Rectal smooth muscle tissue (tissue), 1 donor: ENCODE measurements at regions not wholly inside any gene's neighbourhood (a gene's known extent, or its start where the extent isn't known, plus 50 kb on each side); places are given as distances from the start of the nearest gene placed in this dataset.

Experiments
- H3K27ac ChIP-seq: one replicate; pipeline ENCODE4 v1.7.0; 2013; ENCODE audit warnings: low read depth, low read length, inconsistent platforms
- H3K27me3 ChIP-seq: one replicate; pipeline ENCODE4 v1.7.0; 2013; ENCODE audit warnings: low read length; ENCODE audit not compliant: control insufficient read depth, insufficient read depth
- H3K36me3 ChIP-seq: one replicate; pipeline ENCODE4 v1.7.0; 2013; ENCODE audit warnings: low read length; ENCODE audit not compliant: control insufficient read depth, insufficient read depth
- H3K4me1 ChIP-seq: one replicate; pipeline ENCODE4 v1.7.0; 2013; ENCODE audit warnings: low read length; ENCODE audit not compliant: control insufficient read depth, insufficient read depth
- H3K4me3 ChIP-seq: one replicate; pipeline ENCODE4 v1.7.0; 2013; ENCODE audit warnings: low read length
- H3K9ac ChIP-seq: one replicate; pipeline ENCODE4 v1.7.0; 2013; ENCODE audit warnings: low read length

DNA sequence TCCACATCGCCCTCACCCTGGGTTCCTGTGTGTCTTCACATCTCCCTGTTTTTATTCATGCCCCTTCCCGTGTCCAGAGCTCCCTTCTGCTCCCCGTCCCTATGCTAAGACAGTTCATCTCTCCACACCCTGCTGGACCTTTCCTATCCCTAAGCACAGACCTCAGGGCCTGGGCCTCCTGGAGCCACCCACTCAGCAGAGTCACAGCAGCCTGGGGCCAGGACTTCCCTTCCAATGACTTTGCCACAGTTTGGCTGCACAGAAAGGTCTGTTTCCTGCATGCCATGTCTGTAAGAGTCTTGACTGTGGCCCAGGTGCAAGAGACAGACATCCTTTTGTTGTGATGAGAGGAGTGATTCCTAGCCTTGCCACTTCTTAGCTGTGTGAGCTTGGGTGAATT is 470.7 kb downstream of the TSHZ3 start:
- Histone ChIP-seq H3K27me3 (no peaks in the 10 kb centered on the region), H3K4me1 (no peaks in the 10 kb centered on the region), H3K27ac (no peak overlapping the region), H3K9ac (no peak overlapping the region), H3K4me3 (no peak overlapping the region), H3K36me3 (no peaks in the 10 kb centered on the region)

DNA sequence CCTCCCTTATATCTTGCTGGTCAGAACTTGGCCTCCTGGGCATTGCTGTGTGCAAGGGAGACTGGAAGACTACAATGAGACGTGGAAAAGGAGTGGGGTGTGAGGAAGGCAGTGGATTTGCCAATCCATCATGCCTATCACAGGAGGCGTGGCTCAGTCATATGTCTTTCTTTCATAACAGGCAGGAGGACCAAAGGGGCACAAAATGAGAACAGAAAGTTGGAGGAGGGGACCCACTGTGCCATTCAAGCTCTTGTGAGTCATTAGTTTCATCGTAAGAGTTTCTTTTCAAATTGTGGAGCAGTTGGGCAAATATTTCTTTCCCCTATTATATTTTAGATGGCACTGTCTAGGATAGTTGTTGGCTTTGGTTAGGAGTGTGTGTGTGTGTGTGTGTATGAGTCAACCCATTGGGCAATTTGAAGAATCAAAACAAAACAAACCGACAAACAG is 471.5 kb downstream of the TSHZ3 start:
- Histone ChIP-seq H3K9ac (no peak overlapping the region), H3K27ac (no peak overlapping the region), H3K36me3 (no peaks in the 10 kb centered on the region), H3K4me3 (no peak overlapping the region), H3K27me3 (no peaks in the 10 kb centered on the region), H3K4me1 (no peaks in the 10 kb centered on the region)

DNA sequence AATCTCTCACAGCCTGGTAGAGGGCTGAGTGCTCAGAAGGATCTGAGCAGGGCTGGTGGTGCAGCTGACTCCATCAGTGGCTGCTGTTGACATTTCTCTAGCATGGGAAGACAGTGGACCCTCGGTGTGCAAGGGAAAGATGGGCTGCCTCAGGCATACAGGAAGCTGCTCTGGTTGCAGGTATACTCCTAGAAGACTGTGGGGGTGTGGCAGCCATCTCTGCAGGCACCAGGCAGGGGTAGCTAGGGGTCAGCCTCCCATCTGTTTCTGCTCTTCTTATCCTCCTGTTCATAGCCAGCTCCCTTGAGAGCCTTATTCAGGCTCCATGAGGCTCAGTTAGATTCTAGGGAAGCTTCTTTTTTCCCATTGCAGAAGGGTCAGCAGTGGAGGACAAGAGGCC is 475.5 kb downstream of the TSHZ3 start:
- H3K9ac ChIP-seq, result no peak overlapping the region
- no peaks in the 10 kb centered on the region for H3K27me3 ChIP-seq
- H3K36me3 ChIP-seq, result no peaks in the 10 kb centered on the region
- no peak overlapping the region for H3K4me3 ChIP-seq
- H3K4me1 ChIP-seq, result no peaks in the 10 kb centered on the region
- no peak overlapping the region for H3K27ac ChIP-seq

DNA sequence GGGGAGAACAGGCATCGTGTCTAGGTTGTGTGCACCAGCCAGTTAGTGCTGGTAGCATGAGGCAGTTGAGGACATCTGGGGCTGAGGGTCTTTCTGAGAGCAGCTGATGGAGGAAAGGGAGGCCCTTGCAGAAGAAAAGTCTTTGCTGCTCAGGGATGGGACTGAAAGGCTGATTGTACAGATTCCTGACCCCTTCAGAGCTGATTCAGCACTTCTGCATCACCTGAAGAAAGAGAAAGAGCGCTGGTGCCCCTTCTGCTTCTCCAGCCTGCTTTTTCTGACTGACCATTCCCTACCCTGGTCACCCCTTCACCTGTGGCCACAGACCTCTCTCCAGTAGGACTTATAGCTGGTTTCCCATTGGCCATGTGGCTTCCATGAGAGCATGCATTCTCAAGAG is 476.2 kb downstream of the TSHZ3 start:
- Histone ChIP-seq H3K9ac (no peak overlapping the region), H3K4me1 (no peaks in the 10 kb centered on the region), H3K27me3 (no peaks in the 10 kb centered on the region), H3K27ac (no peak overlapping the region), H3K4me3 (no peak overlapping the region), H3K36me3 (no peaks in the 10 kb centered on the region)

DNA sequence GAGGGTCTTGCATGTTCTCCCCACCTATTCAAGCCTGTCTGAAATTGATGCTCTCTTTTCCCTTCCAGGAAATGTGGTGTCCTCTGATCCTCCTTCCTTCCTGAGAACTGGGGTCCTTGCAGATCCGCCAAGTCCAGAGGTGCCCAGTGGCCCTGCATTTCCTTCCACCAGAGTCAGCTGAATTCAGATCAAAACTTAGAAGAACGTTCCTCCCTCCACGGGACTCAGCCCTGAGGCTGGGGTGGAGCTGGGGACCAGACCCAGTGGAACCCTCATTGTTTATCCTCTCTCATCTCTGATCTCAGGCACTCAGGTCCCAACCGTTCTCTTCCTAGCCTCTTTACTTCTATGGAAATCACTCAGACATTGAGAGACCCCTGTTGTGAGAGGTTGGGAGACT is 477.3 kb downstream of the TSHZ3 start:
- Histone ChIP-seq H3K4me3 (no peak overlapping the region), H3K27ac (no peak overlapping the region), H3K27me3 (no peaks in the 10 kb centered on the region), H3K36me3 (no peaks in the 10 kb centered on the region), H3K9ac (no peak overlapping the region), H3K4me1 (no peaks in the 10 kb centered on the region)

DNA sequence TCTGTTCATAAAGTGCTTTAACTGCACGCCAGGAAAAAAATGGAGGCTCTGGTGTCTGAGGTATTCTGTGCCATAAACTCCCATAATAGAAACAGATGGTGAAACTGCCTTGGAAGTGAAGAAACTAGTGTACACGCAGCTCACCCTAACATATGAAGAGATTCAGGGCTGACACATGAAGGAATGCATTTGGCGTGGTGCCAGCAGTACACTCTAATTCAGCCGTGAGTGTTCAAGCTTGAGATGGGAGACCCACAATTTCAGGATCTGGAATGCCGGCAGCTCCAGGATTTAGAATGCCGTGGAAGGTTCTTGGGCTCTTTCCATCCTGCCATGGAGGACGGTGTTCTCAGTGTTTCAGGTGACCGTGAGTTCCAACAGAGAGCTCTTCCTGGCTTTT is 478.4 kb downstream of the TSHZ3 start:
- Histone ChIP-seq H3K36me3 (no peaks in the 10 kb centered on the region), H3K4me1 (no peaks in the 10 kb centered on the region), H3K27ac (no peak overlapping the region), H3K4me3 (no peak overlapping the region), H3K9ac (no peak overlapping the region), H3K27me3 (no peaks in the 10 kb centered on the region)

DNA sequence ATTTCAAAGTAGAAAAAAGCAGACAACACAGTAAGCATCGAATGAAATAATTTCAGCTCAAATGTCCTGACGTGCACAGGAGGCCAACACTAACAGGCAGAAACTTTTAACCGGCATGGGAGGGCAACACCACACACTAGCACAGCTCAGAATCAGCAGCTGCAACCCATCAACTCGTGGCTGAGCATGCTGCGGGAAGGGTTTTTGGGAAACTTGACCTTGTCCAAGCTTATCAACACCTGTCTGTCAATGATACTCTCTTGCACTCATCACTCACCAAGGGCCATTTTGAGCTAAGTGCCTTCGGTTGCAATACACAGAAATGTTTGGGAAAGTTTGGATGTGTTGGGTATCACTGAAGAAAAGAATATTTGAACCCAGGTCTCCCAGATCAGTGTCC is 483.7 kb downstream of the TSHZ3 start:
- no peak overlapping the region for H3K9ac ChIP-seq
- no peak overlapping the region for H3K4me3 ChIP-seq
- H3K36me3 ChIP-seq, result no peaks in the 10 kb centered on the region
- no peak overlapping the region for H3K27ac ChIP-seq
- H3K4me1 ChIP-seq, result no peaks in the 10 kb centered on the region
- H3K27me3 ChIP-seq, result no peaks in the 10 kb centered on the region

DNA sequence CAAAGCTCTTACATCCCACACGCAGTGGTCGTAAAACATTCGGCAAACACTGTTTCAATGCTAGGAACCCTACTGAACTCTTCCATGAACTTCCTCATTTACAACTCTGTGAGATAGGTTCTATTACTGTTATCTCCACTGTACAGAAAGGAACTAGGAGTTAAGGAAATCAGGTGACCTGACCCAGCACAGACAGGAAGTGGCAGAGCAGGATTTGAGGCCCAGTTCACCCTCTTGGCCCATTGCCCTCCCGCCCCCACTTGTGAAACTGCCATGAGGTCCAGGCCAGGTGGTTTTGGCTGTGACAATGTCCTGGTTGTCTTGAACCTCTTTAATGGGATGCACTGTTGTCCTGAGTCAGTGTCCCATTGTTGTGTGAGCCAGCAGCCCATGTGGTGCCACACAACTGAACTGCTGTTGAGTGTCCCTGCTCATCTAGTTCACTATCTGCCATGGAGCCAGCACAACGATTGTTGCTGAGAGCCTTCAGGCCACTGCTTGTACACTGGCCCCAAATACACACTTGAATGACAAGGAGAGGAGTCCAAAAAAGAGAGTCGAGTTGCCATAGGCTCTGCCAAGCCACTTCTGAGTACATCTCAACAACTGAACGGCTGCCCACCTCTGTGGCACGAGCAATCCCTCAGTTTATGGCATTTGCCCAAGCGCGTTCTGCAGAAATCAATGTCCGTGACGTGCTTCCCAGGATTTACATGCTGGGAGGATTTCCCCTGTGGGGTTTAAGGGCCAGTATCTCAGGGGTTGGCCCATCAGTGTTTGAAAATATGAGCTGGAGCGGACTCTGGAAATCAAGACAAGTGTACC is 484.6 kb downstream of the TSHZ3 start:
- H3K4me3 ChIP-seq, result no peak overlapping the region
- H3K27ac ChIP-seq, result no peak overlapping the region
- H3K4me1 ChIP-seq, result no peaks in the 10 kb centered on the region
- H3K27me3 ChIP-seq, result no peaks in the 10 kb centered on the region
- no peaks in the 10 kb centered on the region for H3K36me3 ChIP-seq
- H3K9ac ChIP-seq, result no peak overlapping the region

DNA sequence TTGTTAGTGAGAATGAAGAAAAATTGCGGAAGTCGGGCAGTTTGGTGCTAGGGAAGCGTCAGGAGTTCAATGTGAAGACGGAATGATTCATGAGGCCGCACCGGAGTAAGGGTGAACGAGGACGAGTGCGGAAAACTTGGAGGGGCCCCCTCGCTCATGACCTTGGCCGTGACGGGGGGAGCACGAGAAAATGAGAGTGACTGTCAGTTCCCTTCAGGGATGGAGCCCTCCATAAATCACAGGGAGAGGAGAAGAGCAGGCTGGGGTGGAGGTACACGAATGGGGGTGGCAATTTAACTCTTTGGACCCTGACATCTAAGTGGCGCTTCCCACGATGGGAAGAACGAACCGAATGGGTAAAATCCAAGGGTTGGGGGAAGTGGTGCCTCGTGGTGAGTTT is 486.4 kb downstream of the TSHZ3 start:
- no peak overlapping the region for H3K4me3 ChIP-seq
- H3K27me3 ChIP-seq, result no peaks in the 10 kb centered on the region
- no peaks in the 10 kb centered on the region for H3K36me3 ChIP-seq
- H3K9ac ChIP-seq, result no peak overlapping the region
- no peak overlapping the region for H3K27ac ChIP-seq
- no peaks in the 10 kb centered on the region for H3K4me1 ChIP-seq

DNA sequence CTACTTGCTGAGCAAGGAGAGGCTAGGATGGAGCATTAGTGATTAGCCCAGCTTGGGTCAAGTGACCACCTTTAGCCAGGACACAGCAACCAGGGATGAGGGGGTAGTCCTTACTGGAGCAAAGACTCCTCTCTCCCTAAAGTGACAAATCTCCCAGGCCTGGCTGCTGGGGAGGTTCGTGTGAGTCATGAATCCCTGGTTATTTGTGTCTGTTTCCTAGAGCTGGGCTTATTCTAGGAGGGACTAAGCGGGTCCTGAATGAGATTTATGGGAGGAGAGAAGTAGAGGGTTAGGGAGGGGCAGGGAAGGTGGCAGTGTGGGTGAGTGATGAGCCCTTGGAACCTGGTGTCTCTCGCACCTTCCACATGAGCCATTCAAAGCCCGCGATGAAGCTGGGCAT is 487.3 kb downstream of the TSHZ3 start:
- Histone ChIP-seq H3K27ac (no peak overlapping the region), H3K9ac (no peak overlapping the region), H3K27me3 (no peaks in the 10 kb centered on the region), H3K4me1 (no peaks in the 10 kb centered on the region), H3K4me3 (no peak overlapping the region), H3K36me3 (no peaks in the 10 kb centered on the region)

DNA sequence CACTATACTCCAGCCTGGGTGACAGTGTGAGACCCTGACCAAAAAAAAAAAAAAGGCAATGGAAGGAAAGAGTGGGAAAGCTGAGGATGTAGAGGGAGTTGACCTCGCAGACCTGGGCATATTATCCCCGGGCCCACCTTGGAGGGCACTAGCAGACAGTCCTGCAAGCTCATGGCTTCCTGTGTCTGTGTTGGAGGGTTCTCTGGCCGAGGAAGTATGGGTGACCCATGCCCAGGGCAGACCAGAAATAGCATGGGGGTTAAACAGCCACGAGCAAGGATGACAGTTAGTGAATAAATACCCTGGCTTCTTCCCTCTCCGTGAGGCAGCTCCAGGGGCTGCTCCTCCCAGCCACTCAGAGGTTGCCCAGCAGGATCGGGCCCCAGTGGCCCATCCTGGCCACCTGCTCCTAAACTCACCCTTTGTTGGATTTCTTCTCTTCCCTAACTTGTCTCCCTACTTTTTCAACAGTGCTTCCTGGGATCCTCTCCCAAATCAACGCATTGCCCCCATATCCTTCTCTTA is 485.8 kb downstream of the ZNF536 start:
- no peaks in the 10 kb centered on the region for H3K27me3 ChIP-seq
- no peaks in the 10 kb centered on the region for H3K36me3 ChIP-seq
- H3K4me3 ChIP-seq, result no peak overlapping the region
- no peaks in the 10 kb centered on the region for H3K4me1 ChIP-seq
- no peak overlapping the region for H3K9ac ChIP-seq
- H3K27ac ChIP-seq, result no peak overlapping the region

DNA sequence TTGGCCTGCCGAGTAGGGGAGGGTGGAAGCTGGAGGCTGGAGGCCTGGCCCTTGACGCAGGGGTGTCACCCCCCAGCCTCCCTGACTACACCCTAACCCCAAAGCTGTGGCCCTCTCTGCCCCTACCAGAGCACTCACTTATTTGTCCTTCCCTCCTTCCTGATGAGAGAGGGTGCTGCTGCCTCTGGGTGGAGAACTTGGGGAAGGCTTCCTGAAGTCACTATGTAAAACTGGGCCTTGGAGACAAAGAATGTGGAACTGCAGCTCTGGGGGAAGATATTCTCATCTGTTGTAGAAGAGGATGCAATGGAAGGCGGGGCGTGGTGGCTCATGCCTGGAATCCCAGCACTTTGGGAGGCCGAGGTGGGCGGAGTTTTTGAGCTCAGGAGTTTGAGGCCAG is 485.2 kb downstream of the ZNF536 start:
- H3K9ac ChIP-seq, result no peak overlapping the region

DNA sequence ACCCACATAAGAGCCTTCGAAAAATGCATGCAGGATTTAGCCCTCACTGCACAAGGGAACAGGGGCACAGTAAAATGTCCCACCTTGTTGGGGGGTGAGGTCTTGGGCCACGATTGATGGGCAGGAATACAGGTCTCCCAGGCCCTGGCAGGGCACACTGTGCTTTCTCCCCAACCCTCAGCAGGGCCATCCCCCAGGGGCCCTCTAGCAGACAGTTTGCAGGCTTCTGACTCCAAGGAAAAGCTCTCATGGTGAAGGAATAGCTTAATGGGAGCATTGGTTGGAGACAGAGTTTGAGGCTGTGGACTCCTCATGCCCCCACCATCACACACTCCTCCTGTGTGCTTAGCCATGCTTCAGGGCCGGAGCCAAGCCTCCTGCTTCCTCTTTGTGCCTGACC is 484.6 kb downstream of the ZNF536 start:
- Histone ChIP-seq H3K4me3 (no peak overlapping the region), H3K27ac (no peak overlapping the region), H3K9ac (no peak overlapping the region), H3K4me1 (no peaks in the 10 kb centered on the region), H3K36me3 (no peaks in the 10 kb centered on the region), H3K27me3 (no peaks in the 10 kb centered on the region)

More for the DNA sequence above, 485.2 kb downstream of the ZNF536 start:
- Histone ChIP-seq H3K27ac (no peak overlapping the region), H3K4me1 (no peaks in the 10 kb centered on the region), H3K27me3 (no peaks in the 10 kb centered on the region), H3K4me3 (no peak overlapping the region), H3K36me3 (no peaks in the 10 kb centered on the region)
